Thoracic aorta (tissue), 2 donors: ENCODE measurements at regions not wholly inside any gene's neighbourhood (a gene's known extent, or its start where the extent isn't known, plus 50 kb on each side); places are given as distances from the start of the nearest gene placed in this dataset.

Experiments used
- ATAC-seq: fragments of 150-250 bp; one replicate; pipeline ENCODE4 v1.8.0; 2017; ENCODE audit warnings: low read depth; ENCODE audit not compliant: insufficient number of reproducible peaks, low FRiP score
- DNase-seq: peaks from one replicate; pipeline ENCODE4 v3.0.0-alpha.2; 2020; ENCODE audit warnings: low spot score
- H3K27ac ChIP-seq, 2 donors: fragments of 200-600 bp; sonication (generic); 1 replicate in 1 of 2; 2 replicates in 1 of 2; pipeline ENCODE4 v1.5.1; 2016; ENCODE audit warnings: mild to moderate bottlenecking in 2 of 2, moderate library complexity in 2 of 2
- H3K27me3 ChIP-seq: fragments of 200-600 bp; sonication (generic); replicated peaks from 2 replicates; pipeline ENCODE4 v1.6.0; 2016; ENCODE audit warnings: mild to moderate bottlenecking; ENCODE audit not compliant: insufficient read depth
- H3K36me3 ChIP-seq: fragments of 200-600 bp; sonication (generic); one replicate; pipeline ENCODE4 v1.5.1; 2016
- H3K4me1 ChIP-seq, 2 donors: fragments of 200-600 bp; sonication (generic); 1 replicate in 1 of 2; 2 replicates in 1 of 2; pipeline versions ENCODE4 v1.5.1 to v1.6.0; 2016; ENCODE audit warnings: low read depth in 2 of 2, mild to moderate bottlenecking in 1 of 2; ENCODE audit not compliant: control insufficient read depth in 1 of 2
- H3K4me3 ChIP-seq: fragments of 200-600 bp; sonication (generic); 2 replicates; pipeline ENCODE4 v1.5.1; 2016; ENCODE audit warnings: mild to moderate bottlenecking
- H3K9me3 ChIP-seq: fragments of 200-600 bp; sonication (generic); 2 replicates; pipeline ENCODE4 v1.5.1; 2016
- TF ChIP-seq, protein P1 (sequence below): fragments of 200-600 bp; sonication (generic); IDR thresholded peaks from one replicate; pipeline ENCODE4 v1.5.1; 2019; ENCODE audit warnings: antibody characterized with exemption

DNA sequence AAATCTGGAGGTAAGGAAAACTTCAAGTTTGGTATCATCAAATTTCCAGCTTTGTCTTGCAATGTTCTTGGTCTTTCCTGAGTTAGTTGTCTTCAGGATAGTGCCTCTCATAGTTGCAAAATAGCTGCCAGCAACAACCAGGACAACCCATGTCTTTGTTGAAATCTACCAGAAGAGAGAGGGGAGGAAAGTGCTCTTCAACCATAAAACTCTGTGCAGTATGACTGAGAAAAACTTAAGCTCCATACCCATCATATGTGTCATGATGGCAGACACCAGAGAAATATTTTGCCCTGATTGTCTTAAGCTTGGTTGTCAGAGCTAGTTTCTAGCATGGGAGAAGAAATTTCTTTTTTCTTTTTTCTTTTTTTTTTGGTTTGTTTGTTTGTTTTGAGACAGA, 103.3 kb downstream of the SPRY2 start:
- Histone ChIP-seq H3K27me3 (no peaks in the 10 kb centered on the region), H3K27ac (no peak overlapping the region), H3K4me3 (no peak overlapping the region), H3K4me1 (no peaks in the 10 kb centered on the region), H3K36me3 (no peaks in the 10 kb centered on the region), H3K9me3 (no peaks in the 10 kb centered on the region)
- DNase-seq (no peak), ATAC-seq (no peak)
- TF ChIP-seq, protein P1, sequence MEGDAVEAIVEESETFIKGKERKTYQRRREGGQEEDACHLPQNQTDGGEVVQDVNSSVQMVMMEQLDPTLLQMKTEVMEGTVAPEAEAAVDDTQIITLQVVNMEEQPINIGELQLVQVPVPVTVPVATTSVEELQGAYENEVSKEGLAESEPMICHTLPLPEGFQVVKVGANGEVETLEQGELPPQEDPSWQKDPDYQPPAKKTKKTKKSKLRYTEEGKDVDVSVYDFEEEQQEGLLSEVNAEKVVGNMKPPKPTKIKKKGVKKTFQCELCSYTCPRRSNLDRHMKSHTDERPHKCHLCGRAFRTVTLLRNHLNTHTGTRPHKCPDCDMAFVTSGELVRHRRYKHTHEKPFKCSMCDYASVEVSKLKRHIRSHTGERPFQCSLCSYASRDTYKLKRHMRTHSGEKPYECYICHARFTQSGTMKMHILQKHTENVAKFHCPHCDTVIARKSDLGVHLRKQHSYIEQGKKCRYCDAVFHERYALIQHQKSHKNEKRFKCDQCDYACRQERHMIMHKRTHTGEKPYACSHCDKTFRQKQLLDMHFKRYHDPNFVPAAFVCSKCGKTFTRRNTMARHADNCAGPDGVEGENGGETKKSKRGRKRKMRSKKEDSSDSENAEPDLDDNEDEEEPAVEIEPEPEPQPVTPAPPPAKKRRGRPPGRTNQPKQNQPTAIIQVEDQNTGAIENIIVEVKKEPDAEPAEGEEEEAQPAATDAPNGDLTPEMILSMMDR = no peak

DNA sequence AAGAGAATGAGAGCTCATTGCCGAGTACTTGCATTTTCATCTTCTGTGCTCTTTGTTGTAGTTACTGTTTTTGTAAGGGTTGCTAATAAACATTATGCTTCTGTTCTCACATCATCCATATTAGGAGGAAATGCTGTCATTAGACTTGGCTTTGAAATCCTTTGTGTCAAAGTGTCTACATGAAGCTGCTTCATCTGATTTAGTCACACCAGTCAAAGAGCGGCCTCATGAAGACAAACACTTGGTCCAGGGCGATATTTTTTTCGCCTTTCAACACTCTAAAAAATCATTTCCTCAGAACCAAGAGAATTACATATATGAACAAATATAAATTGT, 105.0 kb downstream of the SPRY2 start:
- DNase-seq (no peak), ATAC-seq (no peak)
- no peak overlapping the region for H3K4me3 ChIP-seq
- no peaks in the 10 kb centered on the region for H3K4me1 ChIP-seq
- H3K9me3 ChIP-seq = no peaks in the 10 kb centered on the region
- no peaks in the 10 kb centered on the region for H3K36me3 ChIP-seq
- H3K27me3 ChIP-seq = no peaks in the 10 kb centered on the region
- H3K27ac ChIP-seq = no peak overlapping the region
- TF ChIP-seq, protein P1 = no peak

- H3K27ac ChIP-seq = no peak overlapping the region
- no peak for ATAC-seq
- no peak overlapping the region for H3K4me3 ChIP-seq
Observed at GRCh38 chr13:80235166-80235966, 105.6 kb downstream of the SPRY2 start.

GRCh38 chr13:80227645-80228044, 113.3 kb downstream of the SPRY2 start:
- Histone ChIP-seq H3K36me3 (no peaks in the 10 kb centered on the region), H3K9me3 (no peaks in the 10 kb centered on the region), H3K4me1 (no peaks in the 10 kb centered on the region), H3K4me3 (no peak overlapping the region), H3K27ac (no peak overlapping the region), H3K27me3 (no peaks in the 10 kb centered on the region)
- ATAC-seq = no peak
- DNase-seq = no peak
- TF ChIP-seq, protein P1 = no peak

More at GRCh38 chr13:80235166-80235966, 105.6 kb downstream of the SPRY2 start:
- TF ChIP-seq, protein P1 = no peak
- H3K4me1 ChIP-seq = no peaks in the 10 kb centered on the region
- DNase-seq = no peak
- no peaks in the 10 kb centered on the region for H3K36me3 ChIP-seq
- H3K9me3 ChIP-seq = no peaks in the 10 kb centered on the region
- H3K27me3 ChIP-seq = no peaks in the 10 kb centered on the region

DNA sequence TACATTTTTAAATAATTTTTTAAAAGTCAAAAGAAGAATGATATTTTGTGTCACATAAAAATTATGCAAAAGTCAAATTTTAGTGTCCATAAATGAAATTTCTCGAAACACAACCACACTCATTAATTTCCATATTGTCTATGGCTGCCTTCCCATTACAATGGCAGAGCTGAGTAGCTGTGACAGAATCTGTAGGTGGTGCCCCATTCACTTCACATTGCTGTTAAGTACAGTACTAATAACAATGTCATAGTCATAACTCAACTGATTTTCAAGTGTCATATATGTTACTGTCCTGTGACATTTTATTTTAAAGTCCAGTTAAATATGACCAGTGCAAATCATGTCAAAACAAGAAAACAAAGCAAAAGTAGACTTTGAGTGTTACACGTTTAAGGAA, 114.3 kb downstream of the SPRY2 start:
- ATAC-seq (no peak), DNase-seq (no peak)
- H3K27me3 ChIP-seq = no peaks in the 10 kb centered on the region
- no peaks in the 10 kb centered on the region for H3K4me1 ChIP-seq
- H3K36me3 ChIP-seq = no peaks in the 10 kb centered on the region
- TF ChIP-seq, protein P1 = no peak
- H3K4me3 ChIP-seq = no peak overlapping the region
- no peak overlapping the region for H3K27ac ChIP-seq
- H3K9me3 ChIP-seq = no peaks in the 10 kb centered on the region
